Right ventricle myocardium inferior (tissue), 1 donor: ENCODE measurements at regions not wholly inside any gene's neighbourhood (a gene's known extent, or its start where the extent isn't known, plus 50 kb on each side); places are given as distances from the start of the nearest gene placed in this dataset.

ENCODE experiments used
- ATAC-seq: fragments of 200-7000 bp; cut with Tn5 transposase; one replicate; pipeline ENCODE4 v1.9.1; 2020; ENCODE audit warnings: mild to moderate bottlenecking, moderate library complexity
- DNase-seq: peaks from one replicate; pipeline ENCODE4 v3.0.0; 2021; ENCODE audit errors: missing footprints
- intact Hi-C: fragments of 100-400 bp; cut with DNase I; formaldehyde crosslinking; loops from one replicate; pipeline ENCODE4 v1.11.0; 2022
- donor health status: DM: no; HTN: yes; CAD: no; lungs with severe emphysema.

GRCh38 chr9:1453636-1454035 lies 403.5 kb downstream of the DMRT2 start:
- DNase-seq: no peak
- intact Hi-C loops: no loop called here
- no peak for ATAC-seq

GRCh38 chr9:1454211-1454610 lies 404.1 kb downstream of the DMRT2 start:
- no peak for DNase-seq
- no peak for ATAC-seq
- intact Hi-C loops: no loop called here

GRCh38 chr9:1454616-1455347 lies 404.6 kb downstream of the DMRT2 start:
- no peak for ATAC-seq
- no peak for DNase-seq
- intact Hi-C loops: no loop called here

GRCh38 chr9:1455766-1456165 lies 405.6 kb downstream of the DMRT2 start:
- ATAC-seq (no peak), DNase-seq (no peak)
- intact Hi-C loops: no loop called here

- intact Hi-C loops: no loop called here
- no peak for DNase-seq
- ATAC-seq: no peak
Observed at GRCh38 chr9:1456301-1457024, 406.3 kb downstream of the DMRT2 start.

GRCh38 chr9:1457460-1457859 lies 407.3 kb downstream of the DMRT2 start:
- intact Hi-C loops: no loop called here
- DNase-seq (no peak), ATAC-seq (no peak)

- ATAC-seq: no peak
- intact Hi-C loops: no loop called here
- no peak for DNase-seq
Observed at GRCh38 chr9:1458503-1458902, 408.3 kb downstream of the DMRT2 start.

- intact Hi-C loops: no loop called here
- no peak for ATAC-seq
- DNase-seq: no peak
Observed at GRCh38 chr9:1460143-1460769, 410.1 kb downstream of the DMRT2 start.

GRCh38 chr9:1461812-1462211 lies 411.7 kb downstream of the DMRT2 start:
- ATAC-seq (no peak), DNase-seq (no peak)
- intact Hi-C loops: no loop called here

- intact Hi-C loops: no loop called here
- ATAC-seq (no peak), DNase-seq (no peak)
Observed at GRCh38 chr9:1462626-1463308, 412.6 kb downstream of the DMRT2 start.

- intact Hi-C loops: no loop called here
- DNase-seq (no peak), ATAC-seq (no peak)
Observed at GRCh38 chr9:1469996-1470395, 419.8 kb downstream of the DMRT2 start.

GRCh38 chr9:1473956-1474634 lies 423.9 kb downstream of the DMRT2 start:
- DNase-seq (no peak), ATAC-seq (no peak)
- intact Hi-C loops: no loop called here

- intact Hi-C loops: no loop called here
- ATAC-seq (no peak), DNase-seq (no peak)
Observed at GRCh38 chr9:1474671-1475070, 424.5 kb downstream of the DMRT2 start.

- ATAC-seq (no peak), DNase-seq (no peak)
- intact Hi-C loops: no loop called here
Observed at GRCh38 chr9:1490341-1491232, 440.4 kb downstream of the DMRT2 start.

GRCh38 chr9:1492156-1492555 lies 442.0 kb downstream of the DMRT2 start:
- intact Hi-C loops: no loop called here

GRCh38 chr9:1495282-1496030 lies 445.3 kb downstream of the DMRT2 start:
- DNase-seq: no peak
- intact Hi-C loops: no loop called here
- no peak for ATAC-seq

More at GRCh38 chr9:1492156-1492555, 442.0 kb downstream of the DMRT2 start:
- ATAC-seq (no peak), DNase-seq (no peak)

- DNase-seq: no peak
- ATAC-seq: no peak
- intact Hi-C loops: no loop called here
Observed at GRCh38 chr9:1505489-1505888, 455.3 kb downstream of the DMRT2 start.
